ENCODE measurements at regions not wholly inside any gene's neighbourhood (a gene's known extent, or its start where the extent isn't known, plus 50 kb on each side); places are given as distances from the start of the nearest gene placed in this dataset.

- no peak for TF ChIP-seq CTCF (IDR thresholded peaks at IDR 0.05)
- TF ChIP-seq POLR2A (IDR thresholded peaks at IDR 0.05) = no peak
Measured at GRCh38 chr4:126735294-126736132, 897.2 kb upstream of the INTU start.
